WTC11 (cell line): ENCODE measurements at regions not wholly inside any gene's neighbourhood (a gene's known extent, or its start where the extent isn't known, plus 50 kb on each side); places are given as distances from the start of the nearest gene placed in this dataset.

Experiments
- CTCF ChIP-seq: fragments of 200-600 bp; IDR thresholded peaks from 2 replicates; pipeline ENCODE4 v1.8.0; 2022; ENCODE audit warnings: antibody characterized with exemption
- ERG ChIP-seq: fragments of 250-450 bp; sonication (Bioruptor Pico); IDR thresholded peaks from 2 replicates; pipeline ENCODE4 v1.8.0; 2021; ENCODE audit warnings: mild to moderate bottlenecking
- PRDM15 ChIP-seq: sonication (generic); formaldehyde crosslinking; IDR thresholded peaks from 2 replicates; pipeline ENCODE4 v1.8.0; 2022; ENCODE audit warnings: missing genetic modification reagents
- TCF7 ChIP-seq: sonication (generic); formaldehyde crosslinking; IDR thresholded peaks from 2 replicates; pipeline ENCODE4 v1.8.0; 2022; ENCODE audit warnings: mild to moderate bottlenecking, low read depth, missing genetic modification reagents, moderate library complexity
- USF2 ChIP-seq: sonication (generic); formaldehyde crosslinking; IDR thresholded peaks from 2 replicates; pipeline ENCODE4 v1.8.1; 2023; ENCODE audit warnings: mild to moderate bottlenecking, missing genetic modification reagents, moderate library complexity
- ZNF219 ChIP-seq: sonication (generic); formaldehyde crosslinking; IDR thresholded peaks from 2 replicates; pipeline ENCODE4 v1.8.0; 2023; ENCODE audit warnings: missing genetic modification reagents, mild to moderate bottlenecking, borderline replicate concordance
- ZNF416 ChIP-seq: fragments of 250-450 bp; sonication (Bioruptor Pico); IDR thresholded peaks from 2 replicates; pipeline ENCODE4 v1.9.0; 2021; ENCODE audit warnings: mild to moderate bottlenecking, inconsistent platforms

GRCh38 chr7:84502239-84502638 is 307.6 kb upstream of the SEMA3A start:
- no peak for TF ChIP-seq CTCF
- no peak for TF ChIP-seq ERG (CRISPR knock-in tag)
- TF ChIP-seq PRDM15 (CRISPR knock-in tag) = no peak
- no peak for TF ChIP-seq TCF7
- TF ChIP-seq USF2 = no peak
- TF ChIP-seq ZNF416 (CRISPR knock-in tag) = no peak
- no peak for TF ChIP-seq ZNF219
